ENCODE measurements at regions not wholly inside any gene's neighbourhood (a gene's known extent, or its start where the extent isn't known, plus 50 kb on each side); places are given as distances from the start of the nearest gene placed in this dataset.

DNA sequence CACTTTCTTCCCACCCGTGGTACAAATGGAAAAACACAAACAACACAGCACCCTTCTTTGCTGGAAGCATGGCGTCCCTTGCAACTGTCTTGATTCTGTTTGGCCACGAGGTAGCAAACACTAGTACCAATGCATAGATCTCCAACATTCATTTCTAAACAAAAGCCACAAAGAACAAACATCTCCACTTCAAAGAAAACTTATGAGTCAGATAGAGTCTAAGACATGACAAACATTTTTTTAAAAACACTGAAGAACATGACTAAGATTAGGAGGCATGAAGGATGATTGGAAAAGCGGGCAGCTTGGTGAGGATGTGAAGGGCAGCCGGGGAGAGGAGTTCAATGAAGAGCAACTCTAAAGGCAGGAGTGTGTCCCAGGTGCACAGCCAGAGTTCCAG is 197.6 kb upstream of the FAM9B start:
- no peak for TF ChIP-seq POLR2A (IDR thresholded peaks at IDR 0.05)
- TF ChIP-seq, protein P1, sequence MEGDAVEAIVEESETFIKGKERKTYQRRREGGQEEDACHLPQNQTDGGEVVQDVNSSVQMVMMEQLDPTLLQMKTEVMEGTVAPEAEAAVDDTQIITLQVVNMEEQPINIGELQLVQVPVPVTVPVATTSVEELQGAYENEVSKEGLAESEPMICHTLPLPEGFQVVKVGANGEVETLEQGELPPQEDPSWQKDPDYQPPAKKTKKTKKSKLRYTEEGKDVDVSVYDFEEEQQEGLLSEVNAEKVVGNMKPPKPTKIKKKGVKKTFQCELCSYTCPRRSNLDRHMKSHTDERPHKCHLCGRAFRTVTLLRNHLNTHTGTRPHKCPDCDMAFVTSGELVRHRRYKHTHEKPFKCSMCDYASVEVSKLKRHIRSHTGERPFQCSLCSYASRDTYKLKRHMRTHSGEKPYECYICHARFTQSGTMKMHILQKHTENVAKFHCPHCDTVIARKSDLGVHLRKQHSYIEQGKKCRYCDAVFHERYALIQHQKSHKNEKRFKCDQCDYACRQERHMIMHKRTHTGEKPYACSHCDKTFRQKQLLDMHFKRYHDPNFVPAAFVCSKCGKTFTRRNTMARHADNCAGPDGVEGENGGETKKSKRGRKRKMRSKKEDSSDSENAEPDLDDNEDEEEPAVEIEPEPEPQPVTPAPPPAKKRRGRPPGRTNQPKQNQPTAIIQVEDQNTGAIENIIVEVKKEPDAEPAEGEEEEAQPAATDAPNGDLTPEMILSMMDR (IDR thresholded peaks at IDR 0.05 in 4 of 5, conservative IDR thresholded peaks at IDR 0.05 in 1 of 5), result no peak

Measured in gastrocnemius medialis (tissue), 4 donors.